Epithelial cell of esophagus (primary cell): ENCODE measurements at regions not wholly inside any gene's neighbourhood (a gene's known extent, or its start where the extent isn't known, plus 50 kb on each side); places are given as distances from the start of the nearest gene placed in this dataset.

Experiments
- DNase-seq: peaks from one replicate; pipeline ENCODE4 v3.0.0; 2010; ENCODE audit warnings: low read depth
- H3K4me3 ChIP-seq: 2 replicates; pipeline ENCODE4 v1.5.1; 2011; ENCODE audit warnings: mild to moderate bottlenecking, low read length, control low read depth
- TF ChIP-seq, protein P1 (sequence below): IDR thresholded peaks from 2 replicates; pipeline ENCODE4 v1.5.1; 2011; ENCODE audit warnings: low read depth, mild to moderate bottlenecking, low read length, control low read depth, inconsistent platforms; ENCODE audit not compliant: insufficient read depth; ENCODE audit errors: missing control alignments

DNA sequence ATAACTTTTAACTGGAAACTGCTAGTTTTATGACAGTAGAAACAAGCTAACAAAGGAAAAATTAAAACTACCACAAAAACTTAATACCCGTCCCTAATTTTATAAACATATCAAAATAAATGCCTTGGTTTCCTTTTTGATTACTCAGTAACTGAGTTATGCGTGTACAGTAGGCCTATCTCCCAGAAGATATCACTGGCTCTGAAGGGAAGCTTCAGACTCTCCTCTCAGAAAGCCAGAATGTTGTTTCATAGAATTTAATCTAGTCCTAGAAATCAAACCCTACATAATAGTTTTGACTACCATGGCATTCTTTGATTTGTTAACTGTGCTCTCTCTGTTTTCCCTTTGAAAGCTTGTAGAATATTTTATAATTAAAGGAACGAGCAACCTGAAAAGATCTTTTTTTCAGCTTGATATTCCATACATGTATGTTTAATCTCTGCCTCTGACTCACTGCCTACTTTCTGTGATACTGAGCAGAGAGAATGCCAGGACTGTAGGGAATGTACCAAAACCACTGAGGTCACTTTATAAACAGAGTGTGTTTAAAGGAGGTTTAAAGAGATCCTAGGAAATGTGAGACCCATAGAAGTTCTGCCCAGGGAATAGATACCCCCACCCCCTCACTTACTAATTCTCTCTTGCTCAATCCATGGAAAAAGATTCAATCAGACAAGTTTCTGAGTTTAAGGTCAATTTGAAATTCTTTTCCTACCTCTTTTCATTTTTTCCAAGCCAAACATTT, 311.5 kb downstream of the HDGFL1 start:
- DNase-seq = peak; percentile 96
- TF ChIP-seq, protein P1, sequence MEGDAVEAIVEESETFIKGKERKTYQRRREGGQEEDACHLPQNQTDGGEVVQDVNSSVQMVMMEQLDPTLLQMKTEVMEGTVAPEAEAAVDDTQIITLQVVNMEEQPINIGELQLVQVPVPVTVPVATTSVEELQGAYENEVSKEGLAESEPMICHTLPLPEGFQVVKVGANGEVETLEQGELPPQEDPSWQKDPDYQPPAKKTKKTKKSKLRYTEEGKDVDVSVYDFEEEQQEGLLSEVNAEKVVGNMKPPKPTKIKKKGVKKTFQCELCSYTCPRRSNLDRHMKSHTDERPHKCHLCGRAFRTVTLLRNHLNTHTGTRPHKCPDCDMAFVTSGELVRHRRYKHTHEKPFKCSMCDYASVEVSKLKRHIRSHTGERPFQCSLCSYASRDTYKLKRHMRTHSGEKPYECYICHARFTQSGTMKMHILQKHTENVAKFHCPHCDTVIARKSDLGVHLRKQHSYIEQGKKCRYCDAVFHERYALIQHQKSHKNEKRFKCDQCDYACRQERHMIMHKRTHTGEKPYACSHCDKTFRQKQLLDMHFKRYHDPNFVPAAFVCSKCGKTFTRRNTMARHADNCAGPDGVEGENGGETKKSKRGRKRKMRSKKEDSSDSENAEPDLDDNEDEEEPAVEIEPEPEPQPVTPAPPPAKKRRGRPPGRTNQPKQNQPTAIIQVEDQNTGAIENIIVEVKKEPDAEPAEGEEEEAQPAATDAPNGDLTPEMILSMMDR = no peak
- H3K4me3 ChIP-seq = no peak overlapping the region

DNA sequence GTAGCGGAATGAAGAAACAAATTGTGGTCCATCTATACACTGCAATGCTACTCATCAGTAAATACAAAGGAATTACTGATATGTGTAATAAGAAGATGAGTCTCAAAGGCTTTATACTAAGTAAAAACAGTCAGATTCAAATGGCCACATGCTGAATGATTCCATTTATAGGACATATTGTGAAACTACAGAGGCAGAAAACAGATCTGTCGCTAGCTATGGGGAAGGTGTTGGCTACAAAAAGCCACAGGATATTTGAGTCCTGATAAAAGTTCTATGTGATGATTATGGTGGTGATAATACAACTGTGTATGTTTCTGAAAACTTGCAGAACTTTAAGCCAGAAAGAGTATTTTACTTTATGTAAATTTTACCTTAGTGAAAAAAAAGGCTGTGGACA, 313.2 kb downstream of the HDGFL1 start:
- no peak for DNase-seq
- TF ChIP-seq, protein P1 = no peak
- H3K4me3 ChIP-seq = no peak overlapping the region

DNA sequence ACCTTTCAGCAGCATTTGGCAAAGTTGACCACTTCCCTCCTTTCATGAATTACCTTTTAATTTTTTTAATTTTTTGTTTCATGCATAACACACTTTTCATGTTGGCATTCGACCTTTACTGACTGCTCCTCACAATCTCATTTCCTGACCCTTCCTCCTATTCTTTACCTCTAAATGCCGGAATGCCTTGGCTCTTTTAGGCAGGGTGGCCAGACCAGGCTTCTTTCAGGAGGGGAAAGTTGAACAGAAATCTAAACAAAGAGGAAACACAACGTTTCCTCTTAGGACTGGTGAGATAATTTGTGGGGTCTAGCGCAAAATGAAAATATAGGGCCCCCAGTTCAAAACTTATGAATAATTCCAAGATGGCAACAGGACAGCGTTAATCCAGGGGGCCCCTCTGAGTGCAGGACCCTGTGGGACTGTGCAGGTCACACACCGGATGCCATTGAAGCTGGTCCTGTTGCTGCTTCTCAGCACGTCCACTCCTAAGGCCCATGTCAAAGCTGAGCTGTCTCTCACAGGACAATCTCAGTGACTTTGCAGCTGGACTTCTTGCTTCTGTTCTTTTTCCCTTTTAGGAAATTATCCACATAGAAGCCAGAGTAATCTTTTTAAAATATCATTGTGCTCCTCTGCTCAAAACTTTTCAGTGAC, 313.8 kb downstream of the HDGFL1 start:
- no peak for DNase-seq
- TF ChIP-seq, protein P1 = no peak
- no peak overlapping the region for H3K4me3 ChIP-seq

DNA sequence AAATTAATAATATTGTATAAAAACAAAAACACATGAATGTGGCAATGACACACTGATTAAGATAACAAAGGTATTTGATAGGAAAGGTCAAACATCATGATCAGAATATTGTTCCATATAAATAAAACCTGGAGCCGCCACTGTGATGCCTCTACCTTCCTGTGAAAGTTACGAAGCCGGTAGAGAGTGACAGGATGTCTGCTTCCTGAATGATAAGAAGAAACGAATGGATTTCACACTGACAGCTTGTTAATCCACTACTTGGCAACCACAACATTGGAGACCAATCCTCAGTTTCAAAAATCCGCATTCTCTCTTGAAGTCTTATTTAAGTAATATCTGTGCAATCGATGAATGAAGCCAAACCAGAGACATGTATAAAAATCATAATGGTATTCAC, 315.1 kb downstream of the HDGFL1 start:
- no peak overlapping the region for H3K4me3 ChIP-seq

DNA sequence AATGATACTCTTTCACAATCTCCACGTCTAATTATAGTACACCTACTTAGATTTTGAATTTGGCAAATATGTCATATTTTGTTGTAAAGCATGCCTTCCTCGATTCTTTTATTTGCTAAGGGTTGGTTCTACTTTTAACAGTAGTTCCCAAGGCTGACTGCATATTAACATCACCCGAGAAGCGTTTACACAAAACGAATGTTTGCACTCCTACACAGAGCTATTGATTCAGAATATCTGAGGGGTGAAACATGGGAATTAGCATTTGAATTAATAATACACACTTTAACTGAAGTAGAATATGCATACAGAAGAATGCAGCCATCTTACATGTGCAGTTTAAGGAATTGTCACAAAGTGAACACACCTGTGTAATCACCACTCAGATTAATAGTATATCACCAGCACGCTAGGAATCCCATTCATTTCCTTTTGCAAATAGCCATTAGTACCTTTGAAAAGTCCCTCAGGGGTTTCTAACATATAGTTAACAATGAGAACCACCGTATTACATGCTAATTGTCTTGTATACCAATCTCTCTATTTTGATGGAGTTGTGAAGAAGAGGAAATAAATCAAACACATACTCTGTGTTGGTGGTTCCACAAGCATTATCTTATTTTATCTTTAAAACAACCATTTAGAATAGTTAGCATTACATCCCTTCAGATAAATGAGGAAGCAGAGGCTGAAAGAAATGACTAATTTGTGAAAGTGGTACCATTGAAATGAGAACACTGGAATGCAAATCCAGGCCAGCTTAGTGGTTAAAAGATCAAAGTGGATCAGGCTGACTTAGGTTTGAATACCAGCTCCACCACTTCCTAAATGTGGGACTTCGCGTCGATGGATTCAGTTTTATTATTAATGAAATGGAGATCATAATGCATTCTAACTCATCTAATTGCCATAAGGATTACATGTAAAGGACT, 317.6 kb downstream of the HDGFL1 start:
- peak; percentile 87 for DNase-seq

More for the DNA sequence above, 315.1 kb downstream of the HDGFL1 start:
- DNase-seq = no peak
- TF ChIP-seq, protein P1 = no peak

DNA sequence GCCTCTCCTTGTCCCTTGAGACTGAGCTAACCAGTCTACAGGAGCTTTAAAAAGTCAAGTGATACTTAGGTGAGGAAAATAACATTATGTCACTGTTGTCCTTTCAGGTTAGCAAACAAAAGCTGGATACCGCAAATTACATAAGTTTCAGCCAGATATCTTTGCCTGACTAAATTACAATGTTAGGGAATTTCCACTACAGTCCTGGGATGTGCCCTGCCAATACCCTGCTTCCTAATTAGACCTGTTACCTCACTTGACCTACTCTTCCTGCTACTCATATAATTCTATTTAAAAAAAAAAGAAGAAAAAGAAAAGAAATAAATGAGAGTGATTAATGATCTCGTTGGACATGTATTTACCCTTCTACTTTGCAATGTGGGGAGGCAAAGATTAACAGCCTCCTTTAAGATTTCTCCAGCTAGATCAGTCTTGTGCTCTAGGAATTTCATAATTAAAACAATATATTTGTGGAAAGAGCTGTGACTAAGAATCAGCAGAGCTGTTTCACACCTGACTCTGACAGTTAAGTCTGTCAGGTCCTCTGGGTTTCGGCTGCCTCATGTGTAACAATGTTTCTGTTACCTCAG, 318.9 kb downstream of the HDGFL1 start:
- TF ChIP-seq, protein P1 = no peak
- DNase-seq = peak; percentile 96
- no peak overlapping the region for H3K4me3 ChIP-seq

More for the DNA sequence above, 317.6 kb downstream of the HDGFL1 start:
- no peak overlapping the region for H3K4me3 ChIP-seq
- TF ChIP-seq, protein P1 = no peak
